CD4-positive, alpha-beta memory T cell (primary cell): ENCODE measurements at regions not wholly inside any gene's neighbourhood (a gene's known extent, or its start where the extent isn't known, plus 50 kb on each side); places are given as distances from the start of the nearest gene placed in this dataset.

ENCODE experiments used
- CTCF ChIA-PET: fragments of 350-600 bp; sonication (Branson Sonifier 250); formaldehyde crosslinking; loops from one replicate; lab custom pipeline; 2021; ENCODE audit warnings: inconsistent platforms; ENCODE audit not compliant: partially characterized antibody; lab: Charles Lee
- POLR2A ChIA-PET: fragments of 350-600 bp; sonication (Branson Sonifier 250); formaldehyde crosslinking; loops from one replicate; lab custom pipeline; 2021; ENCODE audit not compliant: partially characterized antibody; lab: Charles Lee
- DNase-seq, 5 donors: peaks; one replicate each; pipeline versions ENCODE4 v3.0.0 to v3.0.0-alpha.2; 2020 to 2022; ENCODE audit warnings: mixed read lengths in 1 of 5
- H3K27ac ChIP-seq: one replicate; pipeline ENCODE4 v1.7.0; 2013; ENCODE audit warnings: low read depth, low read length
- H3K27me3 ChIP-seq: 2 replicates; pipeline ENCODE4 v1.7.0; 2013; ENCODE audit warnings: mild to moderate bottlenecking, low read length, moderate library complexity; ENCODE audit not compliant: insufficient read depth
- H3K36me3 ChIP-seq: 2 replicates; pipeline ENCODE4 v1.7.0; 2013; ENCODE audit warnings: mild to moderate bottlenecking, low read length, moderate library complexity; ENCODE audit not compliant: insufficient read depth
- H3K4me1 ChIP-seq: 2 replicates; pipeline ENCODE4 v1.7.0; 2013; ENCODE audit warnings: mild to moderate bottlenecking, low read length, moderate library complexity; ENCODE audit not compliant: insufficient read depth
- H3K4me3 ChIP-seq, 2 donors: one replicate each; pipeline ENCODE4 v1.7.0; 2013; ENCODE audit warnings: low read length in 2 of 2, mild to moderate bottlenecking in 1 of 2
- H3K9me3 ChIP-seq, 2 donors: one replicate each; pipeline ENCODE4 v1.7.0; 2013; ENCODE audit warnings: low read length in 2 of 2, control low read depth in 1 of 2; ENCODE audit not compliant: control insufficient read depth in 1 of 2
- H3K27ac Mint-ChIP-seq, 7 donors: one replicate each; pipeline ENCODE4 v1.8.0; 2020 to 2021; ENCODE audit warnings: mixed read lengths in 7 of 7, mild to moderate bottlenecking in 6 of 7, inconsistent platforms in 3 of 7, moderate library complexity in 3 of 7
- H3K27me3 Mint-ChIP-seq, 2 donors: one replicate each; pipeline ENCODE4 v1.8.0; 2020 to 2021; ENCODE audit warnings: mixed read lengths in 2 of 2
- H3K36me3 Mint-ChIP-seq, 2 donors: one replicate each; pipeline ENCODE4 v1.8.0; 2020 to 2021; ENCODE audit warnings: mixed read lengths in 2 of 2, inconsistent platforms in 1 of 2, mild to moderate bottlenecking in 1 of 2
- H3K4me1 Mint-ChIP-seq, 4 donors: one replicate each; pipeline ENCODE4 v1.8.0; 2020 to 2021; ENCODE audit warnings: mixed read lengths in 4 of 4, mild to moderate bottlenecking in 1 of 4
- H3K4me3 Mint-ChIP-seq, 8 donors: one replicate each; pipeline ENCODE4 v1.8.0; 2020 to 2021; ENCODE audit warnings: mixed read lengths in 8 of 8, mild to moderate bottlenecking in 7 of 8, moderate library complexity in 6 of 8, inconsistent platforms in 3 of 8
- H3K9me3 Mint-ChIP-seq, 8 donors: one replicate each; pipeline ENCODE4 v1.8.0; 2020 to 2021; ENCODE audit warnings: mixed read lengths in 8 of 8, mild to moderate bottlenecking in 5 of 8, inconsistent platforms in 3 of 8, moderate library complexity in 1 of 8
- intact Hi-C: fragments of 100-400 bp; cut with micrococcal nuclease; formaldehyde crosslinking; loops from one replicate; pipeline ENCODE4 v1.15.1; 2023

GRCh38 chr9:83153030-83153429, 90.1 kb upstream of the RASEF start:
- no peak for DNase-seq
- Histone ChIP-seq H3K4me1 (no peaks in the 10 kb centered on the region), H3K27ac (no peak overlapping the region), H3K4me3 (no peak overlapping the region), H3K9me3 (no peaks in the 10 kb centered on the region), H3K27me3 (no peaks in the 10 kb centered on the region), H3K36me3 (no peaks in the 10 kb centered on the region)
- CTCF ChIA-PET = no interaction called here
- intact Hi-C loops = no loop called here
- Mint-ChIP-seq H3K27ac (no peak overlapping the region), H3K36me3 (no peaks in the 10 kb centered on the region), H3K4me3 (no peak overlapping the region), H3K4me1 (no peaks in the 10 kb centered on the region), H3K9me3 (peaks cover 0 to 7% (median 5%) of the 10 kb centered on the region in 8 donors), H3K27me3 (no peaks in the 10 kb centered on the region)
- POLR2A ChIA-PET = no interaction called here

GRCh38 chr9:83151627-83152137, 88.7 kb upstream of the RASEF start:
- Mint-ChIP-seq H3K36me3 (no peaks in the 10 kb centered on the region), H3K9me3 (peaks cover 2 to 6% (median 5%) of the 10 kb centered on the region in 8 donors), H3K4me1 (no peaks in the 10 kb centered on the region), H3K27ac (no peak overlapping the region), H3K27me3 (no peaks in the 10 kb centered on the region), H3K4me3 (no peak overlapping the region)
- Histone ChIP-seq H3K9me3 (no peaks in the 10 kb centered on the region), H3K27me3 (no peaks in the 10 kb centered on the region), H3K4me3 (no peak overlapping the region), H3K4me1 (no peaks in the 10 kb centered on the region), H3K36me3 (no peaks in the 10 kb centered on the region), H3K27ac (no peak overlapping the region)
- ChIA-PET POLR2A (no interaction called here), CTCF (no interaction called here)
- intact Hi-C loops = no loop called here
- DNase-seq = no peak

DNA sequence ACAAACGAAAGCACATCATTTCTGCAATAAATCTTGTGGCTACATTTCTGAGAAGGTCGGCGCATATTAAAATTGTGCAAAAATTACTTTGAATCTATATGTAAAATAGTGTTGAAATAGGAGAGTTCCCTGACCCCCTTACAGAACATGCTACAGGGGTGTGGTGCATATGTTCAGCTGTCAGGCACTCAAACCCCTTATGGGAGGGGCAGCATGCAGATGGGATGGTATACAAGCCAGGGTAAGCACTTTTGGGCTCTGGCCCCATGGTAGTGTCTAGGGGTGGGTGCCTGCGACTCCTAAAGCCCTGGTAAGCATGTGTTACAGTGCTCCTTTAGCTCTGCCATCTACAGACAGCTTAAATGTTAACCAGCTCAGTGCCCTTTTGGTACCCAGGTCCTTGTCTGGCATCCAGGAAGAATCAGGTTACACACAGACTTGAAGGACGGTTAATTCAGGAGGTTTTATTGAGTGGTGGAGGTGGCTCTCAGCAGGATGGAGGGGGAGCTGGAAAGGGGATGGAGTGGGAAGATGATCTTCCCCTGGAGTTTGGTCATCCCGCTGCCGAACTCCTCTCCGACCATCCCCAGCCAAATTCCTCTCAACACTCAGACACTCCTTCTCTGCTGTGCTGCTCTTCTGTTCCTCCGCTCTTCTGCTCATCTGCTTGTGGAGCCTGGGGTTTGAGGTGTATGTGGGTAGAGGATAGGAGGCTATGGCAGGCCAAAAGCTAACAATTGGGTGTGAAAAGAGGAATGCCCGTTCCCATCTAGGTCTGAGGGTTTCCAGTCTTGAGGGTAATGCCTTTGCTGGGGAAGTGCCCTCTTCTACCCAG, 84.6 kb upstream of the RASEF start:
- CTCF ChIA-PET = no interaction called here
- Mint-ChIP-seq H3K9me3 (peaks cover 0 to 8% (median 3%) of the 10 kb centered on the region in 8 donors), H3K27me3 (no peaks in the 10 kb centered on the region), H3K36me3 (no peaks in the 10 kb centered on the region), H3K4me1 (no peaks in the 10 kb centered on the region), H3K4me3 (no peak overlapping the region), H3K27ac (no peak overlapping the region)
- Histone ChIP-seq H3K36me3 (no peaks in the 10 kb centered on the region), H3K27me3 (no peaks in the 10 kb centered on the region), H3K27ac (no peak overlapping the region), H3K4me3 (no peak overlapping the region), H3K4me1 (no peaks in the 10 kb centered on the region), H3K9me3 (no peaks in the 10 kb centered on the region)
- no peak for DNase-seq
- intact Hi-C loops = no loop called here
- POLR2A ChIA-PET = no interaction called here

GRCh38 chr9:83146325-83146724, 83.4 kb upstream of the RASEF start:
- no peaks in the 10 kb centered on the region for H3K4me1 Mint-ChIP-seq
- no peak for DNase-seq
- H3K36me3 ChIP-seq = no peaks in the 10 kb centered on the region
- POLR2A ChIA-PET = no interaction called here
- H3K27ac Mint-ChIP-seq = no peak overlapping the region
- no peaks in the 10 kb centered on the region for H3K9me3 ChIP-seq
- H3K4me1 ChIP-seq = no peaks in the 10 kb centered on the region
- H3K4me3 ChIP-seq = no peak overlapping the region
- H3K27ac ChIP-seq = no peak overlapping the region
- CTCF ChIA-PET = no interaction called here
- no peaks in the 10 kb centered on the region for H3K27me3 ChIP-seq
- H3K9me3 Mint-ChIP-seq = peaks cover 0 to 10% (median 3%) of the 10 kb centered on the region in 8 donors
- H3K36me3 Mint-ChIP-seq = no peaks in the 10 kb centered on the region
- H3K4me3 Mint-ChIP-seq = no peak overlapping the region
- intact Hi-C loops = no loop called here
- H3K27me3 Mint-ChIP-seq = no peaks in the 10 kb centered on the region

- Histone ChIP-seq H3K36me3 (no peaks in the 10 kb centered on the region), H3K4me1 (no peaks in the 10 kb centered on the region), H3K27ac (no peak overlapping the region), H3K9me3 (no peaks in the 10 kb centered on the region), H3K27me3 (no peaks in the 10 kb centered on the region), H3K4me3 (no peak overlapping the region)
- H3K4me3 Mint-ChIP-seq = no peak overlapping the region
- POLR2A ChIA-PET = no interaction called here
- no peak for DNase-seq
- intact Hi-C loops = no loop called here
- CTCF ChIA-PET = no interaction called here
- H3K36me3 Mint-ChIP-seq = no peaks in the 10 kb centered on the region
- no peaks in the 10 kb centered on the region for H3K27me3 Mint-ChIP-seq
- peaks cover 0 to 10% (median 2%) of the 10 kb centered on the region in 8 donors for H3K9me3 Mint-ChIP-seq
- H3K4me1 Mint-ChIP-seq = no peaks in the 10 kb centered on the region
- no peak overlapping the region for H3K27ac Mint-ChIP-seq
These were observed 81.5 kb upstream of the RASEF start for GRCh38 chr9:83144492-83144891.

- Mint-ChIP-seq H3K4me1 (no peaks in the 10 kb centered on the region), H3K36me3 (no peaks in the 10 kb centered on the region), H3K27ac (no peak overlapping the region), H3K4me3 (no peak overlapping the region), H3K27me3 (no peaks in the 10 kb centered on the region), H3K9me3 (peaks cover 0 to 7% (median 2%) of the 10 kb centered on the region in 8 donors)
- Histone ChIP-seq H3K9me3 (no peaks in the 10 kb centered on the region), H3K4me3 (no peak overlapping the region), H3K4me1 (no peaks in the 10 kb centered on the region), H3K27ac (no peak overlapping the region), H3K36me3 (no peaks in the 10 kb centered on the region), H3K27me3 (no peaks in the 10 kb centered on the region)
- intact Hi-C loops = no loop called here
- POLR2A ChIA-PET = no interaction called here
- CTCF ChIA-PET = no interaction called here
- DNase-seq = no peak
These were observed 79.4 kb upstream of the RASEF start for GRCh38 chr9:83142389-83142788.

- no peaks in the 10 kb centered on the region for H3K9me3 ChIP-seq
- Mint-ChIP-seq H3K4me1 (no peaks in the 10 kb centered on the region), H3K27ac (no peak overlapping the region), H3K9me3 (peaks cover 0 to 5% (median 3%) of the 10 kb centered on the region in 8 donors), H3K36me3 (no peaks in the 10 kb centered on the region), H3K27me3 (no peaks in the 10 kb centered on the region), H3K4me3 (no peak overlapping the region)
- ChIA-PET CTCF (interaction anchor here (0.9 kb wide), 1 partner anchor 9 kb away, joined by 3 read pairs; no protein-coding TSS in a partner anchor), POLR2A (no interaction called here)
- no peaks in the 10 kb centered on the region for H3K27me3 ChIP-seq
- intact Hi-C loops = no loop called here
- no peaks in the 10 kb centered on the region for H3K36me3 ChIP-seq
- H3K4me1 ChIP-seq = no peaks in the 10 kb centered on the region
- H3K27ac ChIP-seq = no peak overlapping the region
- H3K4me3 ChIP-seq = no peak overlapping the region
- DNase-seq = no peak
These were observed 78.9 kb upstream of the RASEF start for GRCh38 chr9:83141887-83142286.
